Caki2 (cell line): ENCODE measurements at regions not wholly inside any gene's neighbourhood (a gene's known extent, or its start where the extent isn't known, plus 50 kb on each side); places are given as distances from the start of the nearest gene placed in this dataset.

Experiments used
- DNase-seq: peaks from one replicate; pipeline ENCODE4 v3.0.0-alpha.2; 2015; ENCODE audit warnings: low read depth
- in situ Hi-C: cut with HindIII; loops from 2 replicates; pipeline ENCODE4 v1.10.0; 2016; ENCODE audit warnings: low sequenced_read_pairs, low pct_unique_long_range_greater_than_20kb, mixed read lengths

- DNase-seq: no peak
- in situ Hi-C loops: no loop called here
These were observed 86.0 kb upstream of the PGRMC2 start for GRCh38 chr4:128373628-128374027.

- in situ Hi-C loops: no loop called here
- DNase-seq: no peak
These were observed 84.3 kb upstream of the PGRMC2 start for GRCh38 chr4:128371876-128372275.

GRCh38 chr4:128371001-128371777, 83.6 kb upstream of the PGRMC2 start:
- no peak for DNase-seq
- in situ Hi-C loops: no loop called here

- no peak for DNase-seq
- in situ Hi-C loops: no loop called here
These were observed 78.6 kb upstream of the PGRMC2 start for GRCh38 chr4:128366212-128366611.

- DNase-seq: no peak
- in situ Hi-C loops: no loop called here
These were observed 77.0 kb upstream of the PGRMC2 start for GRCh38 chr4:128364565-128364964.

GRCh38 chr4:128363966-128364365, 76.4 kb upstream of the PGRMC2 start:
- in situ Hi-C loops: no loop called here
- no peak for DNase-seq

GRCh38 chr4:128362760-128363159, 75.1 kb upstream of the PGRMC2 start:
- DNase-seq: no peak
- in situ Hi-C loops: no loop called here

GRCh38 chr4:128359422-128359821, 71.8 kb upstream of the PGRMC2 start:
- in situ Hi-C loops: no loop called here
- DNase-seq: no peak

- in situ Hi-C loops: no loop called here
- no peak for DNase-seq
These were observed 71.3 kb upstream of the PGRMC2 start for GRCh38 chr4:128358913-128359279.

GRCh38 chr4:128358231-128358912, 70.8 kb upstream of the PGRMC2 start:
- no peak for DNase-seq
- in situ Hi-C loops: no loop called here

GRCh38 chr4:128357286-128357685, 69.7 kb upstream of the PGRMC2 start:
- DNase-seq: no peak
- in situ Hi-C loops: no loop called here

GRCh38 chr4:128355305-128355704, 67.7 kb upstream of the PGRMC2 start:
- DNase-seq: peak; percentile 87
- in situ Hi-C loops: no loop called here

- peak; percentile 97 for DNase-seq
- in situ Hi-C loops: no loop called here
These were observed 66.7 kb upstream of the PGRMC2 start for GRCh38 chr4:128354205-128354821.

GRCh38 chr4:128353791-128354190, 66.2 kb upstream of the PGRMC2 start:
- in situ Hi-C loops: no loop called here
- no peak for DNase-seq

- in situ Hi-C loops: no loop called here
- DNase-seq: no peak
These were observed 63.9 kb upstream of the PGRMC2 start for GRCh38 chr4:128351502-128351901.

- DNase-seq: no peak
- in situ Hi-C loops: no loop called here
These were observed 62.9 kb upstream of the PGRMC2 start for GRCh38 chr4:128350449-128351045.

GRCh38 chr4:128349921-128350320, 62.3 kb upstream of the PGRMC2 start:
- DNase-seq: peak; percentile 76
- in situ Hi-C loops: no loop called here

GRCh38 chr4:128347930-128348660, 60.5 kb upstream of the PGRMC2 start:
- in situ Hi-C loops: no loop called here
- no peak for DNase-seq
